Mesenchymal stem cell (in vitro differentiated cells and primary cell): ENCODE measurements at regions not wholly inside any gene's neighbourhood (a gene's known extent, or its start where the extent isn't known, plus 50 kb on each side); places are given as distances from the start of the nearest gene placed in this dataset.

Source experiments
- DNase-seq: peaks from one replicate; pipeline ENCODE4 v3.0.0-alpha.2; 2013
- H2AFZ ChIP-seq: one replicate; pipeline ENCODE4 v1.6.1; 2013; ENCODE audit warnings: low read depth, mild to moderate bottlenecking, control low read depth, inconsistent platforms, low read length, moderate library complexity
- H2AK5ac ChIP-seq: 2 replicates; pipeline ENCODE4 v1.6.1; 2013; ENCODE audit warnings: low read length, moderate library complexity, mild to moderate bottlenecking, inconsistent platforms; ENCODE audit not compliant: severe bottlenecking
- H2BK120ac ChIP-seq: one replicate; pipeline ENCODE4 v1.6.1; 2013; ENCODE audit warnings: low read depth, mild to moderate bottlenecking, inconsistent platforms, low read length, moderate library complexity
- H2BK12ac ChIP-seq, 2 experiments: one replicate each; pipeline ENCODE4 v1.6.1; 2013; ENCODE audit warnings: inconsistent platforms in 2 of 2, low read length in 2 of 2, mild to moderate bottlenecking in 2 of 2, moderate library complexity in 2 of 2, control low read depth in 1 of 2
- H2BK15ac ChIP-seq: one replicate; pipeline ENCODE4 v1.6.1; 2013; ENCODE audit warnings: mild to moderate bottlenecking, low read depth, inconsistent platforms; ENCODE audit not compliant: poor library complexity, severe bottlenecking
- H2BK5ac ChIP-seq: 2 replicates; pipeline ENCODE4 v1.6.1; 2013; ENCODE audit warnings: low read depth, mild to moderate bottlenecking, low read length, control low read depth, inconsistent platforms; ENCODE audit not compliant: poor library complexity, severe bottlenecking
- H3K14ac ChIP-seq, 2 experiments: one replicate each; pipeline ENCODE4 v1.6.1; 2013; ENCODE audit warnings: inconsistent platforms in 2 of 2, low read length in 2 of 2, control low read depth in 1 of 2, mild to moderate bottlenecking in 1 of 2, moderate library complexity in 1 of 2
- H3K18ac ChIP-seq, 2 experiments: one replicate each; pipeline ENCODE4 v1.6.1; 2013; ENCODE audit warnings: inconsistent platforms in 2 of 2, low read length in 2 of 2, control low read depth in 1 of 2, low read depth in 1 of 2, mild to moderate bottlenecking in 1 of 2
- H3K23ac ChIP-seq, 2 experiments: one replicate each; pipeline ENCODE4 v1.6.1; 2013; ENCODE audit warnings: inconsistent platforms in 2 of 2, low read length in 2 of 2, mild to moderate bottlenecking in 2 of 2, moderate library complexity in 2 of 2, control low read depth in 1 of 2
- H3K27ac ChIP-seq: 2 replicates; pipeline ENCODE4 v1.5.1; 2013; ENCODE audit warnings: mild to moderate bottlenecking, moderate library complexity, low read length, control low read depth, inconsistent platforms; ENCODE audit not compliant: poor library complexity, severe bottlenecking
- H3K27me3 ChIP-seq, 2 experiments: 2 replicates each; pipeline versions ENCODE4 v1.6.1 to v1.7.0; 2013; ENCODE audit warnings: low read length in 2 of 2, mild to moderate bottlenecking in 2 of 2, moderate library complexity in 2 of 2, control low read depth in 1 of 2, inconsistent platforms in 1 of 2; ENCODE audit not compliant: control insufficient read depth in 1 of 2, insufficient read depth in 1 of 2
- H3K36me3 ChIP-seq, 2 experiments: 2 replicates each; pipeline versions ENCODE4 v1.6.1 to v1.7.0; 2013; ENCODE audit warnings: low read length in 2 of 2, control low read depth in 1 of 2, inconsistent platforms in 1 of 2, low read depth in 1 of 2, mild to moderate bottlenecking in 1 of 2; ENCODE audit not compliant: insufficient read depth in 2 of 2, control insufficient read depth in 1 of 2
- H3K4ac ChIP-seq, 2 experiments: one replicate each; pipeline ENCODE4 v1.6.1; 2013; ENCODE audit warnings: inconsistent platforms in 2 of 2, low read length in 2 of 2, mild to moderate bottlenecking in 2 of 2, moderate library complexity in 2 of 2, control low read depth in 1 of 2, low read depth in 1 of 2
- H3K4me1 ChIP-seq: 2 replicates; pipeline ENCODE4 v1.6.1; 2013; ENCODE audit warnings: low read depth, low read length, control low read depth; ENCODE audit not compliant: control insufficient read depth, insufficient read depth
- H3K4me2 ChIP-seq: 2 replicates; pipeline ENCODE4 v1.6.1; 2013; ENCODE audit warnings: low read length, mild to moderate bottlenecking, inconsistent platforms; ENCODE audit not compliant: poor library complexity, severe bottlenecking
- H3K4me3 ChIP-seq, 2 experiments: 2 replicates each; pipeline versions ENCODE4 v1.5.1 to v1.7.0; 2013; ENCODE audit warnings: low read length in 2 of 2, mild to moderate bottlenecking in 2 of 2, control low read depth in 1 of 2, low read depth in 1 of 2; ENCODE audit not compliant: insufficient read depth in 1 of 2
- H3K79me1 ChIP-seq: replicated peaks from 2 replicates; pipeline ENCODE4 v1.6.1; 2013; ENCODE audit warnings: mild to moderate bottlenecking, control low read depth, low read length, inconsistent platforms; ENCODE audit not compliant: poor library complexity, severe bottlenecking
- H3K9ac ChIP-seq: 2 replicates; pipeline ENCODE4 v1.7.0; 2013; ENCODE audit warnings: mild to moderate bottlenecking, low read length, moderate library complexity
- H3K9me3 ChIP-seq: 2 replicates; pipeline ENCODE4 v1.7.0; 2013; ENCODE audit warnings: mild to moderate bottlenecking, low read length; ENCODE audit not compliant: control insufficient read depth
- H4K8ac ChIP-seq: one replicate; pipeline ENCODE4 v1.6.1; 2013; ENCODE audit warnings: inconsistent platforms, mild to moderate bottlenecking, low read length, moderate library complexity
- H4K91ac ChIP-seq: one replicate; pipeline ENCODE4 v1.6.1; 2013; ENCODE audit warnings: mild to moderate bottlenecking, low read length, inconsistent platforms
- WGBS: methylation state at CpG from one replicate; pipeline ENCODE4 v1.1.7; 2013; ENCODE audit warnings: mixed read lengths; 5-methylcytosine and 5-hydroxymethylcytosine counted together

DNA sequence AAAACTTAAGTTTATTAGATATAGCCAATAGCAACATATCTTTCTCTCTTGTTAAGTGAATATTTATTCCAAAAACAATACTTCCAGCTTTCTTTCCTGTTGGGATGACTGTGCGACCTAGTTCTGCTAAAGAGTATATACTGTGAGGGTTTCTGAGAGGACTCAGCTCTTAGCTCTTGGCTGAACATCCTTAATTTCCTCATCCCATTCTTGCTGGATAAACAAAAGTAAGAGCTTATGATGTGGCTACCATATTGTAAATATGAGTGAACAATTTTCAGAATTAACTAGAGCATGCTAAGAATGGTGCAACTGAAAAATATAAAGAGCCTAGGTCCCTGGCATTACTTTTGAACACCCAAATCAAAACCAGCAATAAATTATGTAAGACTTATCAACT lies 279.5 kb upstream of the GNAI1 start:
- no peak overlapping the region for H3K4me3 ChIP-seq
- H3K27ac ChIP-seq = no peak overlapping the region
- no peaks in the 10 kb centered on the region for H3K9me3 ChIP-seq
- WGBS = no CpG with 5 or more reads among the region's 1 CpG
- no peak overlapping the region for H2BK120ac ChIP-seq
- no peak overlapping the region for H3K18ac ChIP-seq
- no peak overlapping the region for H3K9ac ChIP-seq
- no peak overlapping the region for H3K4me2 ChIP-seq
- H2BK15ac ChIP-seq = no peak overlapping the region
- H3K14ac ChIP-seq = no peak overlapping the region
- peak; percentile 24 for DNase-seq
- H4K91ac ChIP-seq = no peak overlapping the region
- no peaks in the 10 kb centered on the region for H3K79me1 ChIP-seq
- no peak overlapping the region for H2BK12ac ChIP-seq
- H4K8ac ChIP-seq = no peak overlapping the region
- H2AFZ ChIP-seq = no peak overlapping the region
- no peaks in the 10 kb centered on the region for H3K27me3 ChIP-seq
- H2AK5ac ChIP-seq = no peak overlapping the region
- no peak overlapping the region for H3K23ac ChIP-seq
- H3K4ac ChIP-seq = no peak overlapping the region
- H3K36me3 ChIP-seq = no peaks in the 10 kb centered on the region
- no peak overlapping the region for H2BK5ac ChIP-seq
- H3K4me1 ChIP-seq = no peaks in the 10 kb centered on the region

DNA sequence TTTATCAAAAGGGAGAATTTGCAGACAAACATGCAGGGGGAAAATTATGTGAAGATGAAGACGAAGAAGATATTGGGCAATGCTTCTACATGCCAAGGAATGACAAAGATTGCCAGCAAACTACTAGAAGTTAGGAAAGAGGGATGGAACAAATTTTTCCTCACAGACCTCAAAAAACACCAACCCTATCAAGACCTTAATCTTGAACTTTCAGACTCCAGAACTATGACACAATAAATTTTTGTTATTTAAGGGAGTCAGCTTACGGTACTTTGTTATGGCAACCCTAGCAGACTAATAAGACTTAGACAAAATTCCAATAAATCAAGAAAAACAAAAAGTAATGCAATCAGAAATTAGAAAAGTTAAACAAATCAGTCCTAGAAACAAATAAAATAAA lies 280.0 kb upstream of the GNAI1 start:
- Histone ChIP-seq H3K4me2 (no peak overlapping the region), H2BK12ac (no peak overlapping the region), H3K9ac (no peak overlapping the region), H2BK120ac (no peak overlapping the region), H3K79me1 (no peaks in the 10 kb centered on the region), H2AK5ac (no peak overlapping the region), H3K18ac (no peak overlapping the region), H2BK5ac (no peak overlapping the region), H3K27ac (no peak overlapping the region), H3K23ac (no peak overlapping the region), H3K36me3 (no peaks in the 10 kb centered on the region), H3K4ac (no peak overlapping the region), H3K27me3 (no peaks in the 10 kb centered on the region), H2AFZ (no peak overlapping the region), H4K8ac (no peak overlapping the region), H3K4me3 (no peak overlapping the region), H4K91ac (no peak overlapping the region), H2BK15ac (no peak overlapping the region), H3K9me3 (no peaks in the 10 kb centered on the region), H3K4me1 (no peaks in the 10 kb centered on the region), H3K14ac (no peak overlapping the region)
- WGBS = 100% methylated on average over 1 of the region's 2 CpGs
- no peak for DNase-seq

DNA sequence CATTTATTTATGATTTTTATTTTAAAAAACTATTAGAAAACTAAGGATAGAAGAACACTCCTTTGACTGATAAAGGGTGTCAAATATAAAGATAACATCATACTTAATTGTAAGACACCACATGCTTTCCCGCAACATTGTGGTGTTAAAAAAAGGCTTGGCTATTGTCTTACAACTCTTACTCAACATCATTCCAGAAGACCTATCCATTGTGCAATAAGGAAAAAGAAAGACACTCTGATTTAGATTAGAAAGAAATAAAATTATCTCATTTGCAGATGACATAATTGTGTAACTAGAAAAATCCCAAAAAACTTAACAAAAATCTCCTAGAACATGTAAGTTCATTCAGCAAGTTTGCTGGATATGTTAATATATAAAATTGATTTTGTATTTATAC lies 296.7 kb upstream of the GNAI1 start:
- Histone ChIP-seq H3K79me1 (no peaks in the 10 kb centered on the region), H3K9ac (no peak overlapping the region), H2BK5ac (no peak overlapping the region), H3K9me3 (no peaks in the 10 kb centered on the region), H3K27me3 (no peaks in the 10 kb centered on the region), H3K27ac (no peak overlapping the region), H2BK12ac (no peak overlapping the region), H3K4me3 (no peak overlapping the region), H3K23ac (no peak overlapping the region), H2AK5ac (no peak overlapping the region), H2BK15ac (no peak overlapping the region), H3K18ac (no peak overlapping the region), H4K8ac (no peak overlapping the region), H3K4ac (no peak overlapping the region), H2AFZ (no peak overlapping the region), H2BK120ac (no peak overlapping the region), H3K4me2 (no peak overlapping the region), H3K36me3 (no peaks in the 10 kb centered on the region), H3K14ac (no peak overlapping the region), H3K4me1 (no peaks in the 10 kb centered on the region), H4K91ac (no peak overlapping the region)
- no CpG with 5 or more reads among the region's 1 CpG for WGBS
- DNase-seq = no peak

GRCh38 chr7:79833616-79834015 lies 301.0 kb upstream of the GNAI1 start:
- Histone ChIP-seq H3K9me3 (no peaks in the 10 kb centered on the region), H3K4me1 (no peaks in the 10 kb centered on the region), H3K14ac (no peak overlapping the region), H2BK15ac (no peak overlapping the region), H2BK120ac (no peak overlapping the region), H2BK12ac (no peak overlapping the region), H3K18ac (no peak overlapping the region), H3K27ac (no peak overlapping the region), H3K27me3 (no peaks in the 10 kb centered on the region), H3K4me3 (no peak overlapping the region), H4K91ac (no peak overlapping the region), H2BK5ac (no peak overlapping the region), H2AFZ (no peak overlapping the region), H3K79me1 (no peaks in the 10 kb centered on the region), H3K23ac (no peak overlapping the region), H3K9ac (no peak overlapping the region), H3K4me2 (no peak overlapping the region), H4K8ac (no peak overlapping the region), H3K4ac (no peak overlapping the region), H3K36me3 (no peaks in the 10 kb centered on the region), H2AK5ac (no peak overlapping the region)
- no peak for DNase-seq
- 83% methylated on average over 1 of the region's 1 CpG for WGBS
